Activated naive CD4-positive, alpha-beta T cell treated with anti-CD3 and anti-CD28 coated beads, Interleukin-2, amount 10 ng/mL, durations not matched to agents 7 days and 5 days (primary cell): ENCODE measurements at regions not wholly inside any gene's neighbourhood (a gene's known extent, or its start where the extent isn't known, plus 50 kb on each side); places are given as distances from the start of the nearest gene placed in this dataset.

Source experiments
- CTCF ChIA-PET: fragments of 350-600 bp; sonication (Branson Sonifier 250); formaldehyde crosslinking; loops from one replicate; lab custom pipeline; 2021; ENCODE audit warnings: antibody characterized with exemption; lab: Charles Lee
- DNase-seq: peaks from one replicate; pipeline ENCODE4 v3.0.0-alpha.2; 2020
- H3K27ac Mint-ChIP-seq: one replicate; pipeline ENCODE4 v1.8.0; 2021; ENCODE audit warnings: mild to moderate bottlenecking, moderate library complexity, mixed read lengths
- H3K27me3 Mint-ChIP-seq: one replicate; pipeline ENCODE4 v1.8.0; 2021; ENCODE audit warnings: mild to moderate bottlenecking, mixed read lengths
- H3K36me3 Mint-ChIP-seq: one replicate; pipeline ENCODE4 v1.8.0; 2021; ENCODE audit warnings: mixed read lengths
- H3K4me1 Mint-ChIP-seq: one replicate; pipeline ENCODE4 v1.8.0; 2021; ENCODE audit warnings: mixed read lengths
- H3K4me3 Mint-ChIP-seq: one replicate; pipeline ENCODE4 v1.8.0; 2021; ENCODE audit warnings: mild to moderate bottlenecking, moderate library complexity, mixed read lengths
- H3K9me3 Mint-ChIP-seq: one replicate; pipeline ENCODE4 v1.8.0; 2021; ENCODE audit warnings: mixed read lengths

DNA sequence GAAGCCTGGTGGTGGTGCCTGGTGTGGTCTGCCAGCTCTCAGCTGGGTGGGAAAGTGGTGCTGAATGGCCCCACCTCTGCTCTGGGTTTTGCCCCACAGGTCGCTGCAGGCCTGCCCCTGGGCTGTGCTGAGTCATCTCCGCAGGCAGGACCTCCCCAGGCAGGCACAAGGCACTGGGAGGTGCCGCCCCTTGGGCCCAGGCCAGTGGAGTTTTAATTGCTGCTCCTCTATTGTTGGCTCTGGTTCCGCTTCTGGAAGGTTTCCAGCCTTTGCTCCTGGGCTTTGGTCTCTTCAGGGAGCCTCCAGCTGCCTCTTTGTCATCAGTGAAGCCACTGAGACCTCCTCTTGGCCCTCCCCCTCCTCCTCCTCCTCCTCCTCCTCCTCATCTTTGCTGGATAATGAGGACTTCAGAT lies 180.3 kb upstream of the GRB10 start:
- Mint-ChIP-seq H3K9me3 (peaks cover 6% of the 10 kb centered on the region), H3K27me3 (peaks cover 5% of the 10 kb centered on the region), H3K4me3 (no peak overlapping the region), H3K27ac (no peak overlapping the region), H3K36me3 (no peaks in the 10 kb centered on the region), H3K4me1 (no peaks in the 10 kb centered on the region)
- CTCF ChIA-PET: no interaction called here
- DNase-seq: no peak

DNA sequence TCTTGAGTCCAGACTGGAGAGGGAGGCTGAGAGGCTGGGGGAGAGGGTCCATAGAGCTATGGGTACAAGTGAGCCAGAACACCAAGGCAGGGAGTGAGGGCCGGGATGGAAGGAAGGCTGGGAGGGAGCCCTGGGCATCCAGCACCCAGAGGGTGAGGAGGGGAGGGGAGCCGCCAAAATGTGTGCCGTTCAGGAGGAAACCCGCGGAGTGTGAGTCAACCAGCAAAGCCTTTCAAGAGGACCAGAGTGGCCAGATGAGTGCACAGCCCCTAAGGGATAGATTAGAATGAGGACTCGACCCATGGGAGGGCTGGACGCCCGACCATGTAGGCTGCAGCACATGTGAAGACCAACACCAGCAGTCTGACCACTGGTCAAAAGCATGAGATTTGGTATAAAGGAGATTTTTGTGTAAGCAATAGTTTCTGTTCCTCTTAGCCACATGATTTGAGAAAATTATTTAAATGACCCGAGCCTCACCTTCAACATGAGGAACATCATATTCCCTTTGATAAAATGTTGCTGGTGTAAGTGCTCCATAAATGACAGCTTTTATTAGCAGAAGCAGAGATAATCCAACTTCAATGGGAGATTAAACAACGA lies 179.7 kb upstream of the GRB10 start:
- Mint-ChIP-seq H3K36me3 (no peaks in the 10 kb centered on the region), H3K9me3 (peaks cover 3% of the 10 kb centered on the region), H3K4me3 (no peak overlapping the region), H3K4me1 (no peaks in the 10 kb centered on the region), H3K27ac (no peak overlapping the region), H3K27me3 (peaks cover 5% of the 10 kb centered on the region)
- CTCF ChIA-PET: no interaction called here
- no peak for DNase-seq

DNA sequence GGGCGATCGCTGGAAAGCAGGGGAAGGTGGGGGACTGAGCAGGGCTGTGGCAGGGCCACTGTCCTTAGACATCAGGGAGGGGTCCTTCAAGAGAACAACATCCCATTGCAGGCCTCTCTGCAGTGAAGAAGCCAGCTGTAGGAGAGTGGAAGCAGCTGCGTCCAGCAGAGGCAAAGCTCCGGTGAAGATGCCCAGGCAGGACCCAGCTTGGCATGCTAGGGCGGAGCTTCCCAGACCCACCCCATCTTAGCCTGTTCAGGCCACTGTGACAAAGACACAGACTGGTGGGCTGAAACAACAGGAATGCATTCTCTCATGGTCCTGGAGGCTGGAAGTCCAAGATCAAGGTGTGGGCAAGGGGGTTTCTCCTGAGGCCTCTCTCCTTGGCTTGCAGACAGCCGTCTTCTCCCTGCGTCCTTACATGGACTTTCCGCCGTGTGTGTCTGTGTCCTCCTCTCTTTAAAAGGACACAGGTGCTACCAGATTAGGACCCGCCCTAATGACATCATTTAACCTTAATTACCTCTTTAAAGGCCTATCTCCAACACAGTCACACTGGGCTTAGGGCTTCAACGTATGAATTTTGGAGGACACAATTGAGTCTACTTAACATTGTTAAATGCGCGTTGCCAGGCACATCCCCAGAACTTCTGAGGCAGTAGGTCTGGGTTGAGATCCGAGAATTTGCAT lies 178.1 kb upstream of the GRB10 start:
- Mint-ChIP-seq H3K27ac (no peak overlapping the region), H3K4me1 (no peaks in the 10 kb centered on the region), H3K9me3 (no peaks in the 10 kb centered on the region), H3K4me3 (no peak overlapping the region), H3K27me3 (peaks cover 5% of the 10 kb centered on the region), H3K36me3 (no peaks in the 10 kb centered on the region)
- CTCF ChIA-PET: no interaction called here
- no peak for DNase-seq

DNA sequence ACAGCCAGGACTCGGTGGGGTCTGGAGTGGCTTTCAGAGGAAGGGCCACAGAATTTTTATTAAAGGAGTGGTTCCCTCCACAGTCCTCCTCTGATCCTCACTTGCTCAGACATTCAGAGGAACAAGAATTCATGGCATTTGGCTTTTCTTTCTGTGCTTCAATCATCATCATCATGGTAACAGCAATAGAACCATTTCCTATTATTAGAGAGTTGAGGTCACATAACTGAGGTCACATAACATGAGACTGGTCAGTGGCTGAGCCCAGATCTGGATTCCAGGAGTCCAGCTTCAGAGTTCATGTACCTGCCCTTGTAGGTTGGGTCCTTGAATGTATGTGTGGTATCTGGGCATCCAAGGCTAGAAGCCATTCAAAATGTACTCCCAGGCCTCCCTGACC lies 177.3 kb upstream of the GRB10 start:
- H3K27me3 Mint-ChIP-seq: peaks cover 10% of the 10 kb centered on the region
- no peaks in the 10 kb centered on the region for H3K9me3 Mint-ChIP-seq
- CTCF ChIA-PET: no interaction called here
- no peak for DNase-seq
- H3K4me3 Mint-ChIP-seq: no peak overlapping the region
- H3K36me3 Mint-ChIP-seq: no peaks in the 10 kb centered on the region
- no peaks in the 10 kb centered on the region for H3K4me1 Mint-ChIP-seq
- H3K27ac Mint-ChIP-seq: no peak overlapping the region

DNA sequence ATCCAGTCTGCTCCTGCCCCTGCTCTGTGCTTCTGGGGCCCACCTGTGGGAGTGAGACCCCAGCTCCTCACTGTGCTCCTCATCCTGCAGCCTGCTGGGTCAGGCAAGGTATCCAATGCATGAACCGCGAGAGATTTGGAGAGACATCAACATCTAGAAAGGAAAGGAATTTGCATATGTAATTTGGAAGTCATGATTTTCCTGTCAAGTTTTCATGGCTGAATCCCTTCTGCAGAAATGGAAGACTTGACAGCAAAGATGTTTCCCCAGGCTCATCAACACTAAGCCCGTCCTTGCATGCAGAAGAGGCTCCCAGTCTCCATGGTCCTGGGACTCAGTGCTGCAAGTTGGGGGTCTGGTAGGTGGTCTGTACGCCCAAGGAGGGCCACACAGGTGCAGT lies 176.9 kb upstream of the GRB10 start:
- no peak overlapping the region for H3K4me3 Mint-ChIP-seq
- H3K9me3 Mint-ChIP-seq: no peaks in the 10 kb centered on the region
- H3K4me1 Mint-ChIP-seq: no peaks in the 10 kb centered on the region
- CTCF ChIA-PET: no interaction called here
- H3K36me3 Mint-ChIP-seq: no peaks in the 10 kb centered on the region
- H3K27me3 Mint-ChIP-seq: peaks cover 13% of the 10 kb centered on the region
- DNase-seq: no peak
- no peak overlapping the region for H3K27ac Mint-ChIP-seq

DNA sequence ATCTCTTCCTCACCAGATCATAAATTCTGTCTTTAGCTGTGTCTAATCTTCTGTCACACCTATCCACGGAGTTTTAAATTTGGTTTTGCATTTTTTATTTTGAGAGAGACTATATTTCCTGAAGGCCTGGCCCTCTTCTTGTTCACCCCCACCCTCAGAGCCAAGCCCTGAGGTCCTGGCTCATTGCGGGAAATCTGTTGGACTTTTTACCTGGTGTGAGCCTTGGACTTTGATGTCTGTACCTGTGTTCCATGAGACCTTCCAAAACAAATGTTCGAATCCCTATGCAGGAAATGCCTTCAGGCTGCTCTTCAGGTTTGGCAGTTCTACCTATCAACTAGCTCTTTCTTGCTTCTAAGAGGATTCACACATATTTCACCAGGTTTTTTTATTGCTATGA lies 175.2 kb upstream of the GRB10 start:
- DNase-seq: no peak
- Mint-ChIP-seq H3K9me3 (no peaks in the 10 kb centered on the region), H3K27ac (no peak overlapping the region), H3K4me1 (no peaks in the 10 kb centered on the region), H3K4me3 (no peak overlapping the region), H3K27me3 (peaks cover 13% of the 10 kb centered on the region), H3K36me3 (no peaks in the 10 kb centered on the region)
- CTCF ChIA-PET: no interaction called here

DNA sequence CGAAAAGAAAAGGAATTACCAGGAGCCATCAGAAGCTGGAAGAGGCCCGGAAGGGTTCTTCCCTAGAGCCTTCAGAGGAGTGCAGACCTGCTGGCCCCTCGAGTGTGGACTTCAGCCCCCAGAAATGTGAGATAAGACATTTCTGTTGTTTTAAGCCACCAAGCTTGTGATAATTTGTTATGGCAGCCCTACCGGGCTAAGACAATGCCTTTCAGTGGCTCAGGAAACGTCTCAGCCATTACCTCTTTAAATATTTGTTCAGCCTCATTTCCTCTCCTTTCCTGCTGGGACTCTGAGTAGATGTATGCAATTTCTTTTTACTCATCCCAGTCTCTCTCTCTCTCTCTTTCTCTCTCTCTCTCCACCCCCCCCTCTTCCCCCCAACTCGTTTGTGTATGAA lies 174.7 kb upstream of the GRB10 start:
- CTCF ChIA-PET: no interaction called here
- H3K4me1 Mint-ChIP-seq: no peaks in the 10 kb centered on the region
- H3K9me3 Mint-ChIP-seq: no peaks in the 10 kb centered on the region

DNA sequence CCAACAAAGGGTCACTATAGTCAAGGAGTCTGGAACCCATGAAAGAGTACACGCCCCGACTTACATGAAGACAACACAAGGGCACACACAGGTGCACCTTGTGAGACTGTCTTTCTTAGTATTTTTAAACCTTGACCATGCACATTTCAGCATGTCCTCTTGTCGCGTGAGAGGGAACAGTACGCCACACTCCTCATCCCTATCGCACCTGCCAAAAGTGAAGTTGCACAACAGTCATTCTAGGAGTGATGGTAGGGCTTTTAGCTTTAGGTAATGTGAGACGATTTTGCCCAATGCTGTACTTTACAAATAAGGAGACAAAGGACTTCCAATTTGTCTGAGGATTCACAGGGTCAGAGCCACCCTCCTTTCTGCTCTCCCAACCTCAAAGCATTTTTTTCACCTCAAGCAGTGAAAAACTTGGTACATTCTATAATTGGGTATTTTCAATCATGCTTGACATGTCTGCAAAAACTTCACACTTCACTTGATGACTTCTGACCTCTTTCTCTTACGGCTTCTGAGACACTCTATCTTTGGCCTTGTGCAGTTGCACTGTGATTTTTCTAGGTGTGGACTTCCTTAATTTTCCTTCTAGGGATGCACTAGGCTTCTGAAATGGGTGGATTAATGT lies 173.9 kb upstream of the GRB10 start:
- Mint-ChIP-seq H3K4me3 (no peak overlapping the region), H3K4me1 (no peaks in the 10 kb centered on the region), H3K27me3 (peaks cover 7% of the 10 kb centered on the region), H3K36me3 (no peaks in the 10 kb centered on the region), H3K27ac (no peak overlapping the region), H3K9me3 (no peaks in the 10 kb centered on the region)
- DNase-seq: no peak
- CTCF ChIA-PET: no interaction called here

More for the DNA sequence above, 174.7 kb upstream of the GRB10 start:
- H3K36me3 Mint-ChIP-seq: no peaks in the 10 kb centered on the region
- H3K4me3 Mint-ChIP-seq: no peak overlapping the region
- peaks cover 13% of the 10 kb centered on the region for H3K27me3 Mint-ChIP-seq
- no peak for DNase-seq
- H3K27ac Mint-ChIP-seq: no peak overlapping the region

DNA sequence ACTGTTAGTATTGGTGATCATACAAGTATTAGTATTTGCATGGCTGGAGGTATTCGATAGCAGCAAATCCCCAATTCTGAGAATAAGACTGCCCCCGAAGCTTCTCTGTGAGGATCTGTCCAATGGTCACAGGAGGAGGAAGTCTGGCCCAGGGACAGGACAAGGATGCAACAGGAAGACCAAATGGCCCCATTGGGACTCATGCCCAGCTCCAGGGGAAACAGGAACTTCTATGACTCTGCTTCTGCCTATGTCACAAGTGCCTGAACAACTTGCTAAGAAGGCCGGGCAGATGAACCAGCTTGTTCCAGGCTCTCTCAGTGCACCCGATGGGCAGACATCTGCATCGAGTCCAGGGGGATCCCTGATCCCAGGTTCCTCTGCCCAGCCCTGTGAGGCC lies 172.0 kb upstream of the GRB10 start:
- Mint-ChIP-seq H3K36me3 (no peaks in the 10 kb centered on the region), H3K4me1 (no peaks in the 10 kb centered on the region), H3K4me3 (no peak overlapping the region), H3K27me3 (peaks cover 7% of the 10 kb centered on the region), H3K27ac (no peak overlapping the region), H3K9me3 (no peaks in the 10 kb centered on the region)
- no peak for DNase-seq
- CTCF ChIA-PET: no interaction called here

DNA sequence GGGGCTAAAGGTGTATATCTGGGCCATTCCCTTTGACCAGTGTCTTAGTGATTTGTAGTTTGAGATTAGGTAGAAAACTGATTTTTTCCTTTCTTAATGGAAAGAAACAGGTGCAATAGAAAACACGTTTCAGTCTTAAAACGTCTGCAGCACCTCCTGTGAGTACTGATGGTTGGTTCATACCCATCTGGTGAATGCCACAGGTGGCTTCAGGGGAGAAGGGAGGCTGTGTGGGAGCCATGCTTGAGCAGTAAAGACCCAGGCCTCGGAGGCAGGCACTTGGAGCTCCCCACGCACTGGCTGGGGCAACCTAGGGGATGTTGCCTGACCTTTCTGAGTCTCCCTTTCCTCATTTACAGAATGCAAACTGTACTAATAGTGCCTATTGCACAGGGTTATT lies 171.5 kb upstream of the GRB10 start:
- no peak overlapping the region for H3K27ac Mint-ChIP-seq
- H3K27me3 Mint-ChIP-seq: peaks cover 7% of the 10 kb centered on the region
- no peaks in the 10 kb centered on the region for H3K36me3 Mint-ChIP-seq
- no peaks in the 10 kb centered on the region for H3K4me1 Mint-ChIP-seq
- CTCF ChIA-PET: no interaction called here
- no peak overlapping the region for H3K4me3 Mint-ChIP-seq
- no peak for DNase-seq
- no peaks in the 10 kb centered on the region for H3K9me3 Mint-ChIP-seq

DNA sequence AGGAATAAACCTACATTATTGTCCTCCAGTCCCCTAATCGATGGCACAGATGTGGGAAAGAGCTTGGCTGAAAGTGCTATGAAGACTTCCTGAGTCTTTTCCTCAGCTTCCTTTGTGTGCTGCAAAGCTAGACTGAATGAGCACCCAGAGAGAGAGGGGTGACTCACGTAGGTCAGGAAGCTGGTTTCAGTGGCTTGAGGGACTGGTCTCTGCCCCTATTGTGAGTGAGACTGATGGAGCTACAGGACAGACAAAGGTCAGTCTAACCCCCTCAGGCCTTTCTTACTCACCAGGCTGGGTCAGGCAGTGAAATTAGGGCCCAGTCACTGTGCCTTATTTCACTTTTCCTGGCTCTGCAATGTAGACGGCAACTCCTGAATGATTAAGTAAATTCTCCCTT lies 171.1 kb upstream of the GRB10 start:
- Mint-ChIP-seq H3K4me3 (no peak overlapping the region), H3K9me3 (no peaks in the 10 kb centered on the region), H3K27me3 (peaks cover 7% of the 10 kb centered on the region), H3K4me1 (no peaks in the 10 kb centered on the region), H3K27ac (no peak overlapping the region), H3K36me3 (no peaks in the 10 kb centered on the region)
- no peak for DNase-seq
- CTCF ChIA-PET: no interaction called here

DNA sequence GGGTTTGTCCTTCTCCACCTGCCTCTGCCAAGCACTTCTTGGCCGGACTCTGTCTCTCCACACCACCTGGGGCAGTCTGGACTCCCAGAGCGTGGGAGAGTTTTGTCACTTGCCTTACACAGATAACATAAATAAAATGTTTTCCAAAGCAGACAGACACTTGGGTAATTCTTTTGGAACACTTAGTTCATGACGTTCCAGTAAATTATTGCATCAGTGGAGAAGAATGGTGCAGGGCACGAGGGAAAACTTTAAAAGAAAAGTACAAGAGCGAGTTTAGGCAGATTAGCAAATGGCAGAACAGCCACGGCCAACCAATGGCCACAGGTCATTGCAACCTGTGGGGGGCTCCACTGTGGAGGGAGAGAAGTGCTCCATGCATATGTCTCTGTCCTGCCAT lies 170.6 kb upstream of the GRB10 start:
- no peak overlapping the region for H3K27ac Mint-ChIP-seq
- H3K36me3 Mint-ChIP-seq: no peaks in the 10 kb centered on the region
- DNase-seq: no peak
- no peak overlapping the region for H3K4me3 Mint-ChIP-seq
- H3K9me3 Mint-ChIP-seq: no peaks in the 10 kb centered on the region
- no peaks in the 10 kb centered on the region for H3K4me1 Mint-ChIP-seq
- peaks cover 7% of the 10 kb centered on the region for H3K27me3 Mint-ChIP-seq
- CTCF ChIA-PET: no interaction called here

DNA sequence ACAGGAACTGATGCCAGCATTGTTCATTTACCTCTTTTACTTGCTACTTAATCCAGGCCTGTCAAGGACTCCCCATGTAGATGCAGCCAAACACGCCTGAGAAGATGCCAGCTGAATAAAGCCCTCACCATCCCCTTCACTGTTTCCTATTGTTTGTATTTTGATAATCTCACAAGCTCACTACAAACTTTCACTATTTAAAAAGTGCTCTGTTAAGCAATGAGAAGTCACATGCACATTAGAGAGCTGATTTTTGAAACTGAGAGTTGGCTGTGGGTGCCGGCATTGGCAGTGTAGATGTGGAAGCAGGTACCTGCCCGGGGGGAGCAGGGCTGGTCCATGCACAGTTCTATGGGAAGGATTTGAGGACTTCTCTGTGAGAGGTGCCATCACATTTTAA lies 169.8 kb upstream of the GRB10 start:
- peaks cover 10% of the 10 kb centered on the region for H3K27me3 Mint-ChIP-seq
- H3K9me3 Mint-ChIP-seq: peaks cover 1% of the 10 kb centered on the region
- no peak overlapping the region for H3K27ac Mint-ChIP-seq
- H3K4me1 Mint-ChIP-seq: no peaks in the 10 kb centered on the region
- H3K36me3 Mint-ChIP-seq: no peaks in the 10 kb centered on the region
- CTCF ChIA-PET: no interaction called here
- no peak overlapping the region for H3K4me3 Mint-ChIP-seq
- DNase-seq: no peak

DNA sequence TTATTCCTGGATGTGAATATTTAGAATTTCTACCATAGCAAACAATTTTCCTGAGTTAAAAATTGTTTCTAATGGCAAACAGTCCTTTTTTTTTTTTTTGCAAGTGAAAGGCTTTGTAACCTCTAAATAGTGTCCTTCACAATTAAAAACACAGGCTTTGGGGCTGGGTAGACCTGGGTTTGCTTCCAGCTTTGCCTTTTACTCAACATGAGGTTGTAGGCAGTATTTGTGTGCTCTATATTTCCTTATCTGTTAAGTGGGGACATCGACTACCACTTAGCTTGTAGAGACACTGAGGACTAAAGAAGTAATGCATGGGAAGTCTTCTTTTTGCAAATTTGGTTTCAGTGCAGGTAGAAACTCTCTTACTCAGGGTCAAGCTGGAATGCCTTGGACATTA lies 169.4 kb upstream of the GRB10 start:
- H3K27ac Mint-ChIP-seq: no peak overlapping the region
- H3K27me3 Mint-ChIP-seq: peaks cover 11% of the 10 kb centered on the region
- no peaks in the 10 kb centered on the region for H3K4me1 Mint-ChIP-seq
- DNase-seq: no peak
- no peak overlapping the region for H3K4me3 Mint-ChIP-seq
- no peaks in the 10 kb centered on the region for H3K36me3 Mint-ChIP-seq
- CTCF ChIA-PET: interaction anchor here (0.6 kb wide), 1 partner anchor 68 kb away, joined by 4 read pairs; no protein-coding TSS in a partner anchor
- H3K9me3 Mint-ChIP-seq: peaks cover 2% of the 10 kb centered on the region

DNA sequence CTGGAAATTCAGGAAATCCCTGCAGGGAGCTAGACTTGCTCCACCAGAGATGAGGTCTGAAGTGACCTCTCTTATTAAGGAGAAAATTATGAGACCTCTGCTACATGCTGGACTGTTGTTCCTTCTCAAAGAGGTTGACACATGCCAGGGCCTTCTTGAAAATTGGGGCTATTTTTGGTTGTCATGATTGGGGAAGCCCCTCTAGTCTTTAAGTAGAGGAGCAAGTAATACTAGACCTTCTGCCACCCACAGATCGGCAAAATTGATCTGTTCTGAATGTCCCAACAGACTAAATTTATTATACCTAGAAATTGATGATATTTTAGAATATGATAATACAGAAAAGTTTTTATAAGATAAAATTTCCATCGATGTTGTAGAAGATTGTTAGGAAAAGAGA lies 160.8 kb upstream of the GRB10 start:
- CTCF ChIA-PET: no interaction called here
- no peak overlapping the region for H3K27ac Mint-ChIP-seq
- DNase-seq: no peak
- H3K4me1 Mint-ChIP-seq: no peaks in the 10 kb centered on the region
- peaks cover 3% of the 10 kb centered on the region for H3K9me3 Mint-ChIP-seq
- no peaks in the 10 kb centered on the region for H3K36me3 Mint-ChIP-seq
- no peak overlapping the region for H3K4me3 Mint-ChIP-seq
- peaks cover 19% of the 10 kb centered on the region for H3K27me3 Mint-ChIP-seq
